K562 (cell line): ENCODE measurements at regions not wholly inside any gene's neighbourhood (a gene's known extent, or its start where the extent isn't known, plus 50 kb on each side); places are given as distances from the start of the nearest gene placed in this dataset.

ENCODE experiments used
- BRD4 ChIP-seq: fragments of 200-600 bp; sonication (generic); IDR thresholded peaks from 2 replicates; pipeline ENCODE4 v1.6.1; 2017; ENCODE audit warnings: inconsistent platforms
- CC2D1A ChIP-seq: fragments of 450-650 bp; IDR thresholded peaks from 2 replicates; pipeline ENCODE4 v1.6.1; 2017; ENCODE audit warnings: mild to moderate bottlenecking
- MEIS2 ChIP-seq: fragments of 450-650 bp; IDR thresholded peaks from 2 replicates; pipeline ENCODE4 v1.6.1; 2014; ENCODE audit warnings: mild to moderate bottlenecking; ENCODE audit not compliant: partially characterized antibody
- PHF21A ChIP-seq: fragments of 450-650 bp; IDR thresholded peaks from 2 replicates; pipeline ENCODE4 v1.6.1; 2017; ENCODE audit warnings: low read depth, borderline replicate concordance
- SAFB2 ChIP-seq: fragments of 200-400 bp; formaldehyde crosslinking; IDR thresholded peaks from 2 replicates; pipeline ENCODE4 v1.6.1; 2018; ENCODE audit warnings: borderline replicate concordance, low read length, low read depth, moderate library complexity; ENCODE audit not compliant: severe bottlenecking
- SRF ChIP-seq, 2 experiments: fragments of 250-450, 450-650 bp in 1 of 2; sonication (Bioruptor Pico) in 1 of 2; sonication (generic) in 1 of 2; formaldehyde crosslinking; IDR thresholded peaks; 2 replicates each; pipeline versions ENCODE4 v1.5.0 to v1.5.1; 2020 to 2022; ENCODE audit warnings: mild to moderate bottlenecking in 1 of 2, missing genetic modification reagents in 1 of 2
- ZSCAN29 ChIP-seq: fragments of 450-650 bp; IDR thresholded peaks from 2 replicates; pipeline ENCODE4 v1.6.1; 2017
- TF ChIP-seq, protein P1 (sequence below): sonication (generic); formaldehyde crosslinking; IDR thresholded peaks from 2 replicates; pipeline ENCODE4 v1.8.0; 2023; ENCODE audit warnings: missing genetic modification reagents, mild to moderate bottlenecking, borderline replicate concordance
- TF ChIP-seq, protein P2 (sequence below), 2 experiments: fragments of 200-800 bp in 1 of 2; sonication (Bioruptor generic) in 1 of 2; sonication (generic) in 1 of 2; formaldehyde crosslinking in 1 of 2; IDR thresholded peaks in 1 of 2; conservative IDR thresholded peaks in 1 of 2; 2 replicates each; pipeline versions ENCODE4 v1.5.0 to v1.6.1; 2016 to 2020; ENCODE audit warnings: missing compliant biosample characterization in 1 of 2, missing genetic modification characterization in 1 of 2, missing genetic modification reagents in 1 of 2
- TF ChIP-seq, protein P3 (sequence below): fragments of 250-450 bp; sonication (Bioruptor Pico); IDR thresholded peaks from 2 replicates; pipeline ENCODE4 v1.4.0; 2020; ENCODE audit warnings: mild to moderate bottlenecking
- TF ChIP-seq, protein P4 (sequence below): fragments of 250-450 bp; sonication (Bioruptor Pico); IDR thresholded peaks from 2 replicates; pipeline ENCODE4 v1.8.0; 2021; ENCODE audit warnings: borderline replicate concordance, mild to moderate bottlenecking, moderate library complexity; ENCODE audit not compliant: poor library complexity, severe bottlenecking
- TF ChIP-seq, protein P5 (sequence below): fragments of 450-650 bp; formaldehyde crosslinking; IDR thresholded peaks from 2 replicates; pipeline ENCODE4 v1.4.0; 2020; ENCODE audit warnings: mild to moderate bottlenecking, mixed read lengths

DNA sequence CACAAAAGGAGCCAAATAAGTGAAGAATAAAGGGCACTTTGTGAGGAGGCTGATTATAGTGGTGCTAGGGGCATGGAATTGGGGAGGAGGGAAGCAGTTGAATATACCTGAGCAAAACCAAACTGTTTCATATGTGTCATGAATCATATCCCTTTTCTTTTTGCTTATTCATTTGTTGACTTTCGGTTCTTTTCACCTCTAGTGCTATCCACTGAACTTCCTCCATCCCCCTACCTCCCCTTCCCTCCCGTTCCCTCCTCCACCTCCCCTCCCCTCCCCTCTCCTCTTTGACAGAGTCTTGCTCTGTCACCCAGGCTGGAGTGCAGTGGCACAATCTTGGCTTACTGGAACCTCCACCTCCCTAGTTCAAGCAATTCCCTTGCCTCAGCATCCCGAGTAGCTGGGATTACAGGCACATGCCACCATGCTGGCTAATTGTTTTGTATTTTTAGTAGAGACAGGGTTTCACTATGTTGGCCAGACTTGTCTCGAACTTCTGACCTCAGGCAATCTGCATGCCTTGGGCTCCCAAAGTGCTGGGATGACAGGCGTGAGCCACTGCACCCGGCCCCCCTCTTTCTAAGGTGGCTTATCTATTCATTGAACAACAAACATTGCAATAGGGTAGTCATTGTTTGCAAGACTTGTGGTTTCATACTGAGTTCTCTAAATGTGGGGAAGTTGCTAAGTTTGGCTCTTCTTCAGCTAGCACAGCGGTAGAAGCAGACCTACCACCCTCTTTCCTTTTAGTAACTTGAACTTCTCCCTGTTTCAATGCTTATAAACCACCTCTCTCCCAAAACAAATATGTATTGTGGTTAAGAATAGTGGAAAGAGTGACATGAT, 150.4 kb upstream of the PRPS1L1 start (continued):
- TF ChIP-seq, protein P1, sequence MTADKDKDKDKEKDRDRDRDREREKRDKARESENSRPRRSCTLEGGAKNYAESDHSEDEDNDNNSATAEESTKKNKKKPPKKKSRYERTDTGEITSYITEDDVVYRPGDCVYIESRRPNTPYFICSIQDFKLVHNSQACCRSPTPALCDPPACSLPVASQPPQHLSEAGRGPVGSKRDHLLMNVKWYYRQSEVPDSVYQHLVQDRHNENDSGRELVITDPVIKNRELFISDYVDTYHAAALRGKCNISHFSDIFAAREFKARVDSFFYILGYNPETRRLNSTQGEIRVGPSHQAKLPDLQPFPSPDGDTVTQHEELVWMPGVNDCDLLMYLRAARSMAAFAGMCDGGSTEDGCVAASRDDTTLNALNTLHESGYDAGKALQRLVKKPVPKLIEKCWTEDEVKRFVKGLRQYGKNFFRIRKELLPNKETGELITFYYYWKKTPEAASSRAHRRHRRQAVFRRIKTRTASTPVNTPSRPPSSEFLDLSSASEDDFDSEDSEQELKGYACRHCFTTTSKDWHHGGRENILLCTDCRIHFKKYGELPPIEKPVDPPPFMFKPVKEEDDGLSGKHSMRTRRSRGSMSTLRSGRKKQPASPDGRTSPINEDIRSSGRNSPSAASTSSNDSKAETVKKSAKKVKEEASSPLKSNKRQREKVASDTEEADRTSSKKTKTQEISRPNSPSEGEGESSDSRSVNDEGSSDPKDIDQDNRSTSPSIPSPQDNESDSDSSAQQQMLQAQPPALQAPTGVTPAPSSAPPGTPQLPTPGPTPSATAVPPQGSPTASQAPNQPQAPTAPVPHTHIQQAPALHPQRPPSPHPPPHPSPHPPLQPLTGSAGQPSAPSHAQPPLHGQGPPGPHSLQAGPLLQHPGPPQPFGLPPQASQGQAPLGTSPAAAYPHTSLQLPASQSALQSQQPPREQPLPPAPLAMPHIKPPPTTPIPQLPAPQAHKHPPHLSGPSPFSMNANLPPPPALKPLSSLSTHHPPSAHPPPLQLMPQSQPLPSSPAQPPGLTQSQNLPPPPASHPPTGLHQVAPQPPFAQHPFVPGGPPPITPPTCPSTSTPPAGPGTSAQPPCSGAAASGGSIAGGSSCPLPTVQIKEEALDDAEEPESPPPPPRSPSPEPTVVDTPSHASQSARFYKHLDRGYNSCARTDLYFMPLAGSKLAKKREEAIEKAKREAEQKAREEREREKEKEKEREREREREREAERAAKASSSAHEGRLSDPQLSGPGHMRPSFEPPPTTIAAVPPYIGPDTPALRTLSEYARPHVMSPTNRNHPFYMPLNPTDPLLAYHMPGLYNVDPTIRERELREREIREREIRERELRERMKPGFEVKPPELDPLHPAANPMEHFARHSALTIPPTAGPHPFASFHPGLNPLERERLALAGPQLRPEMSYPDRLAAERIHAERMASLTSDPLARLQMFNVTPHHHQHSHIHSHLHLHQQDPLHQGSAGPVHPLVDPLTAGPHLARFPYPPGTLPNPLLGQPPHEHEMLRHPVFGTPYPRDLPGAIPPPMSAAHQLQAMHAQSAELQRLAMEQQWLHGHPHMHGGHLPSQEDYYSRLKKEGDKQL (CRISPR knock-in tag), result no peak
- TF ChIP-seq PHF21A, result no peak
- TF ChIP-seq, protein P2, sequence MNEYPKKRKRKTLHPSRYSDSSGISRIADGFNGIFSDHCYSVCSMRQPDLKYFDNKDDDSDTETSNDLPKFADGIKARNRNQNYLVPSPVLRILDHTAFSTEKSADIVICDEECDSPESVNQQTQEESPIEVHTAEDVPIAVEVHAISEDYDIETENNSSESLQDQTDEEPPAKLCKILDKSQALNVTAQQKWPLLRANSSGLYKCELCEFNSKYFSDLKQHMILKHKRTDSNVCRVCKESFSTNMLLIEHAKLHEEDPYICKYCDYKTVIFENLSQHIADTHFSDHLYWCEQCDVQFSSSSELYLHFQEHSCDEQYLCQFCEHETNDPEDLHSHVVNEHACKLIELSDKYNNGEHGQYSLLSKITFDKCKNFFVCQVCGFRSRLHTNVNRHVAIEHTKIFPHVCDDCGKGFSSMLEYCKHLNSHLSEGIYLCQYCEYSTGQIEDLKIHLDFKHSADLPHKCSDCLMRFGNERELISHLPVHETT (CRISPR knock-in tag; conservative IDR thresholded peaks at IDR 0.05 in 1 of 2, IDR thresholded peaks at IDR 0.05 in 1 of 2), result no peak
- TF ChIP-seq BRD4, result peak; percentile 66
- TF ChIP-seq CC2D1A, result peak; percentile 72
- no peak for TF ChIP-seq SRF (CRISPR knock-in tag; IDR thresholded peaks at IDR 0.05)
- TF ChIP-seq, protein P3, sequence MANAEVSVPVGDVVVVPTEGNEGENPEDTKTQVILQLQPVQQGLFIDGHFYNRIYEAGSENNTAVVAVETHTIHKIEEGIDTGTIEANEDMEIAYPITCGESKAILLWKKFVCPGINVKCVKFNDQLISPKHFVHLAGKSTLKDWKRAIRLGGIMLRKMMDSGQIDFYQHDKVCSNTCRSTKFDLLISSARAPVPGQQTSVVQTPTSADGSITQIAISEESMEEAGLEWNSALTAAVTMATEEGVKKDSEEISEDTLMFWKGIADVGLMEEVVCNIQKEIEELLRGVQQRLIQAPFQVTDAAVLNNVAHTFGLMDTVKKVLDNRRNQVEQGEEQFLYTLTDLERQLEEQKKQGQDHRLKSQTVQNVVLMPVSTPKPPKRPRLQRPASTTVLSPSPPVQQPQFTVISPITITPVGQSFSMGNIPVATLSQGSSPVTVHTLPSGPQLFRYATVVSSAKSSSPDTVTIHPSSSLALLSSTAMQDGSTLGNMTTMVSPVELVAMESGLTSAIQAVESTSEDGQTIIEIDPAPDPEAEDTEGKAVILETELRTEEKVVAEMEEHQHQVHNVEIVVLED (CRISPR knock-in tag), result no peak
- TF ChIP-seq, protein P4, sequence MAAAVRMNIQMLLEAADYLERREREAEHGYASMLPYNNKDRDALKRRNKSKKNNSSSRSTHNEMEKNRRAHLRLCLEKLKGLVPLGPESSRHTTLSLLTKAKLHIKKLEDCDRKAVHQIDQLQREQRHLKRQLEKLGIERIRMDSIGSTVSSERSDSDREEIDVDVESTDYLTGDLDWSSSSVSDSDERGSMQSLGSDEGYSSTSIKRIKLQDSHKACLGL, result no peak
- peak; percentile 37 for TF ChIP-seq MEIS2
- TF ChIP-seq SAFB2, result no peak
- TF ChIP-seq, protein P5, sequence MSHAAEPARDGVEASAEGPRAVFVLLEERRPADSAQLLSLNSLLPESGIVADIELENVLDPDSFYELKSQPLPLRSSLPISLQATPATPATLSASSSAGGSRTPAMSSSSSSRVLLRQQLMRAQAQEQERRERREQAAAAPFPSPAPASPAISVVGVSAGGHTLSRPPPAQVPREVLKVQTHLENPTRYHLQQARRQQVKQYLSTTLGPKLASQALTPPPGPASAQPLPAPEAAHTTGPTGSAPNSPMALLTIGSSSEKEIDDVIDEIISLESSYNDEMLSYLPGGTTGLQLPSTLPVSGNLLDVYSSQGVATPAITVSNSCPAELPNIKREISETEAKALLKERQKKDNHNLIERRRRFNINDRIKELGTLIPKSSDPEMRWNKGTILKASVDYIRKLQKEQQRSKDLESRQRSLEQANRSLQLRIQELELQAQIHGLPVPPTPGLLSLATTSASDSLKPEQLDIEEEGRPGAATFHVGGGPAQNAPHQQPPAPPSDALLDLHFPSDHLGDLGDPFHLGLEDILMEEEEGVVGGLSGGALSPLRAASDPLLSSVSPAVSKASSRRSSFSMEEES (CRISPR knock-in tag), result no peak
- no peak for TF ChIP-seq ZSCAN29
